Neuronal stem cell (in vitro differentiated cells): ENCODE measurements at regions not wholly inside any gene's neighbourhood (a gene's known extent, or its start where the extent isn't known, plus 50 kb on each side); places are given as distances from the start of the nearest gene placed in this dataset.

Experiments used
- DNase-seq: peaks from one replicate; pipeline ENCODE4 v3.0.0-alpha.2; 2013; ENCODE audit warnings: low spot score
- H2AFZ ChIP-seq: one replicate; pipeline ENCODE4 v1.6.1; 2013; ENCODE audit warnings: mild to moderate bottlenecking, low read length, inconsistent platforms
- H2AK5ac ChIP-seq: 2 replicates; pipeline ENCODE4 v1.6.1; 2013; ENCODE audit warnings: low read depth, mild to moderate bottlenecking, inconsistent platforms, low read length, moderate library complexity, mixed read lengths
- H2BK120ac ChIP-seq: 2 replicates; pipeline ENCODE4 v1.6.1; 2013; ENCODE audit warnings: low read depth, mild to moderate bottlenecking, inconsistent platforms, low read length, moderate library complexity, mixed read lengths
- H2BK12ac ChIP-seq: one replicate; pipeline ENCODE4 v1.6.1; 2013; ENCODE audit warnings: low read length, inconsistent platforms
- H2BK15ac ChIP-seq: 2 replicates; pipeline ENCODE4 v1.6.1; 2013; ENCODE audit warnings: mild to moderate bottlenecking, low read length, inconsistent platforms, mixed read lengths
- H2BK5ac ChIP-seq: one replicate; pipeline ENCODE4 v1.6.1; 2013; ENCODE audit warnings: inconsistent platforms, mild to moderate bottlenecking, low read length, moderate library complexity
- H3K14ac ChIP-seq: one replicate; pipeline ENCODE4 v1.6.1; 2013; ENCODE audit warnings: low read length, inconsistent platforms
- H3K18ac ChIP-seq: 2 replicates; pipeline ENCODE4 v1.6.1; 2013; ENCODE audit warnings: low read length, inconsistent platforms
- H3K23ac ChIP-seq: 2 replicates; pipeline ENCODE4 v1.6.1; 2013; ENCODE audit warnings: low read depth, mild to moderate bottlenecking, mixed read lengths, low read length, inconsistent platforms; ENCODE audit not compliant: poor library complexity
- H3K27ac ChIP-seq: replicated peaks from 3 replicates; pipeline ENCODE4 v1.5.1; 2013; ENCODE audit warnings: low read length, inconsistent platforms
- H3K27me3 ChIP-seq, 3 experiments: 2 replicates each; pipeline ENCODE4 v1.6.1; 2013; ENCODE audit warnings: low read length in 3 of 3, mild to moderate bottlenecking in 2 of 3, inconsistent platforms in 1 of 3, low read depth in 1 of 3, mixed read lengths in 1 of 3, moderate library complexity in 1 of 3; ENCODE audit not compliant: control insufficient read depth in 3 of 3, insufficient read depth in 3 of 3
- H3K36me3 ChIP-seq, 2 donors: replicated peaks in 1 of 2; 2 replicates each; pipeline ENCODE4 v1.6.1; 2013; ENCODE audit warnings: low read length in 2 of 2; ENCODE audit not compliant: control insufficient read depth in 2 of 2, insufficient read depth in 2 of 2
- H3K4ac ChIP-seq: 2 replicates; pipeline ENCODE4 v1.6.1; 2013; ENCODE audit warnings: inconsistent platforms, mild to moderate bottlenecking, low read length, moderate library complexity
- H3K4me1 ChIP-seq, 2 donors: 1 replicate in 1 of 2; 2 replicates in 1 of 2; pipeline ENCODE4 v1.6.1; 2013; ENCODE audit warnings: low read length in 2 of 2, low read depth in 1 of 2; ENCODE audit not compliant: control insufficient read depth in 2 of 2, insufficient read depth in 1 of 2
- H3K4me2 ChIP-seq: one replicate; pipeline ENCODE4 v1.6.1; 2013; ENCODE audit warnings: mild to moderate bottlenecking, low read length, inconsistent platforms; ENCODE audit not compliant: insufficient read depth, poor library complexity, severe bottlenecking
- H3K4me3 ChIP-seq, 2 donors: 2 replicates each; pipeline ENCODE4 v1.5.1; 2013; ENCODE audit warnings: low read length in 2 of 2, mild to moderate bottlenecking in 2 of 2, inconsistent platforms in 1 of 2, moderate library complexity in 1 of 2
- H3K79me1 ChIP-seq: one replicate; pipeline ENCODE4 v1.6.1; 2013; ENCODE audit warnings: low read depth, mild to moderate bottlenecking, inconsistent platforms, low read length, moderate library complexity
- H3K9ac ChIP-seq: one replicate; pipeline ENCODE4 v1.6.1; 2013; ENCODE audit warnings: mild to moderate bottlenecking, low read depth, low read length, inconsistent platforms; ENCODE audit not compliant: poor library complexity
- H3K9me3 ChIP-seq, 2 donors: replicated peaks in 1 of 2; 2 replicates each; pipeline versions ENCODE3 to v1.6.1; 2013; ENCODE audit warnings: low read length in 2 of 2, mild to moderate bottlenecking in 2 of 2, inconsistent platforms in 1 of 2, low read depth in 1 of 2, mixed read lengths in 1 of 2, moderate library complexity in 1 of 2; ENCODE audit not compliant: control insufficient read depth in 2 of 2, insufficient read depth in 1 of 2
- H4K8ac ChIP-seq: one replicate; pipeline ENCODE4 v1.6.1; 2013; ENCODE audit warnings: low read depth, mild to moderate bottlenecking, inconsistent platforms, low read length, moderate library complexity
- H4K91ac ChIP-seq: one replicate; pipeline ENCODE4 v1.6.1; 2013; ENCODE audit warnings: low read length, low read depth, mild to moderate bottlenecking, inconsistent platforms; ENCODE audit not compliant: poor library complexity
- WGBS, 2 donors: extraction: QIAGEN DNeasy Blood & Tissue Kit; methylation state at CpG; one replicate each; pipeline ENCODE4 v1.1.7; 2013; ENCODE audit warnings: missing lambda C conversion rate in 2 of 2, mixed read lengths in 1 of 2; ENCODE audit not compliant: insufficient read length in 2 of 2, insufficient replicate concordance in 1 of 2; ENCODE audit errors: extremely low coverage in 2 of 2; 5-methylcytosine and 5-hydroxymethylcytosine counted together

DNA sequence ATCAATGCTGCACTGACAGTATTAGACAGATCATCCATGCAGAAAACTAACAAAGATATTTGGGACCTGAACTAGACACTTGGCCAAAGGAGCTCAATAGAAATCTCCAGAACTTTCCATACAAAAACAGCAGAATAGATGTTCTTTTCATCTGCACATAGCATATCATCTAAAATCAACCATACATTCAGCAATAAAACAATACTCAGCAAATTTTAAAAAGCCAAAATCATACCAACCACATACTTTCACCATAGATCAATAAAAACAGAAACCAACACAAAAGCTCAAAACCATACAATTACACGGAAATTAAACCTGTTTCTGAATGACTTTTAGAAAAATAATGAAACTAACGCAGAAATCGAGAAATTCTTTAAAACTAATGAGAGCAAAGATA lies 592.6 kb downstream of the SLITRK5 start:
- Histone ChIP-seq H3K79me1 (no peaks in the 10 kb centered on the region), H2BK5ac (no peak overlapping the region), H2BK12ac (no peak overlapping the region), H2AK5ac (no peak overlapping the region), H3K9ac (no peak overlapping the region), H3K14ac (no peak overlapping the region), H3K4ac (no peak overlapping the region), H2AFZ (no peak overlapping the region), H3K18ac (no peak overlapping the region), H2BK15ac (no peak overlapping the region), H2BK120ac (no peak overlapping the region), H3K4me2 (no peak overlapping the region), H3K4me1 (no peaks in the 10 kb centered on the region), H3K23ac (no peak overlapping the region), H3K9me3 (no peaks in the 10 kb centered on the region), H3K27me3 (no peaks in the 10 kb centered on the region), H3K4me3 (no peak overlapping the region), H4K91ac (no peak overlapping the region), H3K36me3 (no peaks in the 10 kb centered on the region), H3K27ac (no peak overlapping the region), H4K8ac (no peak overlapping the region)
- no CpG with 5 or more reads among the region's 3 CpGs for WGBS, 2 donors
- no peak for DNase-seq

GRCh38 chr13:88281841-88282240 lies 610.7 kb downstream of the SLITRK5 start:
- Histone ChIP-seq H3K79me1 (no peaks in the 10 kb centered on the region), H3K27ac (no peak overlapping the region), H3K23ac (no peak overlapping the region), H2BK5ac (no peak overlapping the region), H3K27me3 (no peaks in the 10 kb centered on the region), H3K9me3 (peaks cover 5 to 7% of the 10 kb centered on the region in 2 donors), H3K4me2 (no peak overlapping the region), H3K9ac (no peak overlapping the region), H3K36me3 (no peaks in the 10 kb centered on the region), H3K4me1 (no peaks in the 10 kb centered on the region), H3K4ac (no peak overlapping the region), H2AFZ (no peak overlapping the region), H4K91ac (no peak overlapping the region), H3K4me3 (no peak overlapping the region), H3K14ac (no peak overlapping the region), H3K18ac (no peak overlapping the region), H2BK12ac (no peak overlapping the region), H2BK120ac (no peak overlapping the region), H2AK5ac (no peak overlapping the region), H2BK15ac (no peak overlapping the region), H4K8ac (no peak overlapping the region)
- no CpG with 5 or more reads among the region's 3 CpGs for WGBS, 2 donors
- no peak for DNase-seq

- Histone ChIP-seq H3K27ac (no peak overlapping the region), H3K4me3 (no peak overlapping the region), H3K4me1 (no peaks in the 10 kb centered on the region), H2BK12ac (no peak overlapping the region), H4K91ac (no peak overlapping the region), H2BK120ac (no peak overlapping the region), H3K23ac (no peak overlapping the region), H3K27me3 (no peaks in the 10 kb centered on the region), H3K4ac (no peak overlapping the region), H3K9me3 (peaks cover 5 to 7% of the 10 kb centered on the region in 2 donors), H3K79me1 (no peaks in the 10 kb centered on the region), H3K14ac (no peak overlapping the region), H2AK5ac (no peak overlapping the region), H3K4me2 (no peak overlapping the region), H2AFZ (no peak overlapping the region), H3K9ac (no peak overlapping the region), H2BK15ac (no peak overlapping the region), H3K36me3 (no peaks in the 10 kb centered on the region), H2BK5ac (no peak overlapping the region), H3K18ac (no peak overlapping the region), H4K8ac (no peak overlapping the region)
- no CpG with 5 or more reads among the region's 4 CpGs for WGBS, 2 donors
- no peak for DNase-seq
Measured at GRCh38 chr13:88285329-88285728, 614.2 kb downstream of the SLITRK5 start.

DNA sequence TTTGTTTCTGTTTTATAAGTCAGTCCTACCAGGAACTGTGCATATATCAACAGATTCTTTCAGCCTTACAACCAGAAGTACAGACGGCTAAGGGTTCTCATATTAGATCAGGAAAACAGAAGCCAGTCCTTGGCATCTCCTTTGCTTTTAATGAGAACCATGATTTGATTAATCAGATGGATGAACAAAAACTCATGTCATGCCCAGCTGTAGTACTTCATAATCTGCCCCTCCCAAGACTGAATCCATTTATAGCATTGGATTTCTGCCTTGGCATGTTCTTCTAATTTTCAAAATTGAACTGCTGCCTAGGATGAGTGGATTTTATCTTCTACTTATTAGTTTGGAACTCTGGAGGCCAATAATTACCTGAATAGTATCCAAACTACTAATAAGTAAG lies 617.2 kb downstream of the SLITRK5 start:
- H3K4me2 ChIP-seq, result no peak overlapping the region
- no peak overlapping the region for H3K18ac ChIP-seq
- peaks cover 5 to 7% of the 10 kb centered on the region in 2 donors for H3K9me3 ChIP-seq
- no peak overlapping the region for H3K9ac ChIP-seq
- no peak overlapping the region for H3K14ac ChIP-seq
- H2AFZ ChIP-seq, result no peak overlapping the region
- H2BK120ac ChIP-seq, result no peak overlapping the region
- H3K4me1 ChIP-seq, result no peaks in the 10 kb centered on the region
- H2BK12ac ChIP-seq, result no peak overlapping the region
- no peak overlapping the region for H3K4ac ChIP-seq
- no peak overlapping the region for H4K8ac ChIP-seq
- H2BK5ac ChIP-seq, result no peak overlapping the region
- H3K23ac ChIP-seq, result no peak overlapping the region
- WGBS, 2 donors, result no CpG with 5 or more reads among the region's 1 CpG
- no peak overlapping the region for H2BK15ac ChIP-seq
- no peak for DNase-seq
- no peak overlapping the region for H2AK5ac ChIP-seq
- no peak overlapping the region for H3K4me3 ChIP-seq
- no peak overlapping the region for H4K91ac ChIP-seq
- H3K36me3 ChIP-seq, result no peaks in the 10 kb centered on the region
- H3K27ac ChIP-seq, result no peak overlapping the region
- no peaks in the 10 kb centered on the region for H3K27me3 ChIP-seq
- H3K79me1 ChIP-seq, result no peaks in the 10 kb centered on the region
